Endothelial cell of hepatic sinusoid (primary cell): ENCODE measurements at regions not wholly inside any gene's neighbourhood (a gene's known extent, or its start where the extent isn't known, plus 50 kb on each side); places are given as distances from the start of the nearest gene placed in this dataset.

ENCODE experiments used
- in situ Hi-C: cut with HindIII; loops from 2 replicates; pipeline ENCODE4 v1.10.0; 2017; ENCODE audit warnings: low sequenced_read_pairs

GRCh38 chr12:73330584-73331351, 1058.6 kb downstream of the TRHDE start:
- in situ Hi-C loops: no loop called here

GRCh38 chr12:73341559-73342247, 1069.5 kb downstream of the TRHDE start:
- in situ Hi-C loops: no loop called here

- in situ Hi-C loops: no loop called here
Measured at GRCh38 chr12:73342733-73343132, 1070.6 kb downstream of the TRHDE start.

- in situ Hi-C loops: no loop called here
Measured at GRCh38 chr12:73352826-73353225, 1080.7 kb downstream of the TRHDE start.

GRCh38 chr12:73361156-73361863, 1089.1 kb downstream of the TRHDE start:
- in situ Hi-C loops: no loop called here

- in situ Hi-C loops: no loop called here
Measured at GRCh38 chr12:73361864-73362230, 1089.7 kb downstream of the TRHDE start.

GRCh38 chr12:73362666-73363065, 1090.5 kb downstream of the TRHDE start:
- in situ Hi-C loops: no loop called here

- in situ Hi-C loops: no loop called here
Measured at GRCh38 chr12:73372856-73373255, 1100.7 kb downstream of the TRHDE start.

GRCh38 chr12:73374360-73374759, 1102.2 kb downstream of the TRHDE start:
- in situ Hi-C loops: no loop called here

- in situ Hi-C loops: no loop called here
Measured at GRCh38 chr12:73383584-73384222, 1111.5 kb downstream of the TRHDE start.

- in situ Hi-C loops: no loop called here
Measured at GRCh38 chr12:73384592-73384991, 1112.4 kb downstream of the TRHDE start.

- in situ Hi-C loops: no loop called here
Measured at GRCh38 chr12:73390261-73390660, 1118.1 kb downstream of the TRHDE start.

- in situ Hi-C loops: no loop called here
Measured at GRCh38 chr12:73413051-73413450, 1124.6 kb upstream of the ATXN7L3B start.

GRCh38 chr12:73413974-73414373, 1123.7 kb upstream of the ATXN7L3B start:
- in situ Hi-C loops: no loop called here

- in situ Hi-C loops: no loop called here
Measured at GRCh38 chr12:73414926-73415325, 1122.7 kb upstream of the ATXN7L3B start.

GRCh38 chr12:73418541-73418940, 1119.1 kb upstream of the ATXN7L3B start:
- in situ Hi-C loops: no loop called here

- in situ Hi-C loops: no loop called here
Measured at GRCh38 chr12:73421832-73422231, 1115.8 kb upstream of the ATXN7L3B start.

- in situ Hi-C loops: no loop called here
Measured at GRCh38 chr12:73424484-73424883, 1113.2 kb upstream of the ATXN7L3B start.

- in situ Hi-C loops: no loop called here
Measured at GRCh38 chr12:73445658-73446324, 1091.8 kb upstream of the ATXN7L3B start.

GRCh38 chr12:73452672-73453469, 1084.8 kb upstream of the ATXN7L3B start:
- in situ Hi-C loops: no loop called here
